HEK293 (cell line): ENCODE measurements at regions not wholly inside any gene's neighbourhood (a gene's known extent, or its start where the extent isn't known, plus 50 kb on each side); places are given as distances from the start of the nearest gene placed in this dataset.

Experiments used
- CTCF ChIA-PET: fragments of 350-600 bp; formaldehyde crosslinking; extraction: SDS; loops from one replicate; lab custom pipeline; 2021; ENCODE audit warnings: antibody characterized with exemption; lab: Yijun Ruan, JAX
- POLR2A ChIA-PET: fragments of 300-600 bp; formaldehyde crosslinking; extraction: SDS; loops from one replicate; lab custom pipeline; 2020; ENCODE audit warnings: antibody characterized with exemption, inconsistent platforms; lab: Yijun Ruan, JAX
- H3K27ac ChIP-seq: fragments of 200-500 bp; sonication (Bioruptor generic); 2 replicates; pipeline ENCODE4 v1.5.1; 2014; ENCODE audit warnings: low read depth, low read length, control low read depth, inconsistent platforms; ENCODE audit errors: extremely low read depth
- H3K36me3 ChIP-seq, 2 experiments: fragments of 200-500 bp in 1 of 2; sonication (Bioruptor generic) in 1 of 2; 1 replicate in 1 of 2; 2 replicates in 1 of 2; pipeline ENCODE4 v1.5.1; 2014 to 2017; ENCODE audit warnings: inconsistent platforms in 2 of 2, low read length in 2 of 2; ENCODE audit not compliant: control insufficient read depth in 2 of 2, insufficient read depth in 1 of 2
- H3K4me1 ChIP-seq: fragments of 200-500 bp; sonication (Bioruptor generic); 2 replicates; pipeline ENCODE4 v1.5.1; 2014; ENCODE audit warnings: mild to moderate bottlenecking, low read length, inconsistent platforms; ENCODE audit not compliant: control insufficient read depth, insufficient read depth
- H3K4me3 ChIP-seq: 2 replicates; pipeline ENCODE4 v1.5.1; 2011; ENCODE audit warnings: low read depth, mild to moderate bottlenecking, control low read depth, low read length, moderate library complexity
- H3K9me3 ChIP-seq: fragments of 200-500 bp; sonication (Bioruptor generic); 2 replicates; pipeline ENCODE4 v1.5.1; 2014; ENCODE audit warnings: low read depth, low read length, inconsistent platforms; ENCODE audit not compliant: control insufficient read depth, insufficient read depth
- BCL11B ChIP-seq: fragments of 450-650 bp; formaldehyde crosslinking; IDR thresholded peaks from 2 replicates; pipeline ENCODE4 v1.5.1; 2016; ENCODE audit warnings: low read depth, missing biosample characterization, missing genetic modification characterization
- HOXA7 ChIP-seq: sonication (generic); formaldehyde crosslinking; IDR thresholded peaks from 2 replicates; pipeline ENCODE4 v1.8.1; 2022; ENCODE audit warnings: missing genetic modification reagents, borderline replicate concordance
- MEIS1 ChIP-seq: sonication (generic); formaldehyde crosslinking; IDR thresholded peaks from 2 replicates; pipeline ENCODE4 v1.8.1; 2022; ENCODE audit warnings: missing genetic modification reagents, mild to moderate bottlenecking, borderline replicate concordance
- SALL2 ChIP-seq: fragments of 450-650 bp; formaldehyde crosslinking; IDR thresholded peaks from 2 replicates; pipeline ENCODE4 v1.5.0; 2017; ENCODE audit warnings: missing biosample characterization, mild to moderate bottlenecking, missing genetic modification characterization, borderline replicate concordance
- SCRT2 ChIP-seq: fragments of 450-650 bp; formaldehyde crosslinking; IDR thresholded peaks from 2 replicates; pipeline ENCODE4 v1.5.1; 2016; ENCODE audit warnings: missing biosample characterization, missing genetic modification characterization
- ZNF138 ChIP-seq: fragments of 450-650 bp; formaldehyde crosslinking; IDR thresholded peaks from 2 replicates; pipeline ENCODE4 v1.5.1; 2016; ENCODE audit warnings: missing biosample characterization, missing genetic modification characterization, borderline replicate concordance
- ZNF19 ChIP-seq: fragments of 450-650 bp; formaldehyde crosslinking; IDR thresholded peaks from 2 replicates; pipeline ENCODE4; 2016; ENCODE audit warnings: missing biosample characterization, missing genetic modification characterization, low read depth
- ZNF2 ChIP-seq: fragments of 450-650 bp; formaldehyde crosslinking; IDR thresholded peaks from 2 replicates; pipeline ENCODE4 v1.5.1; 2016; ENCODE audit warnings: missing biosample characterization, missing genetic modification characterization
- ZNF280C ChIP-seq: fragments of 450-650 bp; formaldehyde crosslinking; IDR thresholded peaks from 2 replicates; pipeline ENCODE4 v1.5.1; 2016; ENCODE audit warnings: missing biosample characterization, missing genetic modification characterization
- ZNF423 ChIP-seq: fragments of 450-650 bp; formaldehyde crosslinking; IDR thresholded peaks from 2 replicates; pipeline ENCODE4 v1.5.1; 2016; ENCODE audit warnings: missing biosample characterization, missing genetic modification characterization
- ZNF548 ChIP-seq: fragments of 450-650 bp; formaldehyde crosslinking; IDR thresholded peaks from 2 replicates; pipeline ENCODE4 v1.5.1; 2016; ENCODE audit warnings: missing biosample characterization, missing genetic modification characterization
- ZNF629 ChIP-seq: fragments of 450-650 bp; formaldehyde crosslinking; IDR thresholded peaks from 2 replicates; pipeline ENCODE4 v1.5.1; 2017; ENCODE audit warnings: missing biosample characterization, missing genetic modification characterization
- ZNF660 ChIP-seq: fragments of 450-650 bp; IDR thresholded peaks from 2 replicates; pipeline ENCODE4 v1.5.1; 2018; ENCODE audit warnings: missing biosample characterization, mild to moderate bottlenecking, missing genetic modification characterization
- ZNF791 ChIP-seq: fragments of 450-650 bp; formaldehyde crosslinking; IDR thresholded peaks from 2 replicates; pipeline ENCODE4 v1.5.1; 2016; ENCODE audit warnings: missing biosample characterization, missing genetic modification characterization
- TF ChIP-seq, protein P1 (sequence below): fragments of 450-650 bp; formaldehyde crosslinking; IDR thresholded peaks from 2 replicates; pipeline ENCODE4 v1.5.1; 2016; ENCODE audit warnings: missing biosample characterization, missing genetic modification characterization
- TF ChIP-seq, protein P2 (sequence below): fragments of 450-650 bp; formaldehyde crosslinking; IDR thresholded peaks from 2 replicates; pipeline ENCODE4 v1.5.1; 2017; ENCODE audit warnings: missing biosample characterization, missing genetic modification characterization
- TF ChIP-seq, protein P3 (sequence below): fragments of 450-650 bp; formaldehyde crosslinking; IDR thresholded peaks from 2 replicates; pipeline ENCODE4 v1.5.1; 2016; ENCODE audit warnings: missing biosample characterization, missing genetic modification characterization
- TF ChIP-seq, protein P4 (sequence below): fragments of 450-650 bp; formaldehyde crosslinking; IDR thresholded peaks from 2 replicates; pipeline ENCODE4 v1.5.1; 2016; ENCODE audit warnings: missing biosample characterization, missing genetic modification characterization
- TF ChIP-seq, protein P5 (sequence below): fragments of 450-650 bp; formaldehyde crosslinking; IDR thresholded peaks from 2 replicates; pipeline ENCODE4 v1.5.1; 2016; ENCODE audit warnings: missing biosample characterization, missing genetic modification characterization, low read depth

DNA sequence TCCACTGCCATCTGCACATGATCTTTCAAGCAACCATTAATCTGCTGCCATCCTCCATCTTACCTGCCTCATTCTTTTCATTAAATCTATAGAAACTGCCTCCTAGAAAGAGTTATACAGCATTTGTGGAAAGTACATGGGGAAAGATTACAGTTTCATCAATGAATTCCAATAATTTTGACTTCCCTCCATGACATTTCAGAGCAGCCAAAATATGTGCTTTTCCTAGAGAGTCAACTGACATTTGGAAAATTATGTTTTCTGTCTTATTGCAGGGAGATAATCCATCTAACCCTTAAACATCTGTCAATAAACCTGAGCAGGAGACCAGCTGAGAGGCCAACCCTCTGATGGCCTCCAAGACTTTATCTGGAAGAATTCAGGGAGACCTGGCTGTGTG is 147.0 kb upstream of the CDH5 start (continued):
- TF ChIP-seq, protein P1, sequence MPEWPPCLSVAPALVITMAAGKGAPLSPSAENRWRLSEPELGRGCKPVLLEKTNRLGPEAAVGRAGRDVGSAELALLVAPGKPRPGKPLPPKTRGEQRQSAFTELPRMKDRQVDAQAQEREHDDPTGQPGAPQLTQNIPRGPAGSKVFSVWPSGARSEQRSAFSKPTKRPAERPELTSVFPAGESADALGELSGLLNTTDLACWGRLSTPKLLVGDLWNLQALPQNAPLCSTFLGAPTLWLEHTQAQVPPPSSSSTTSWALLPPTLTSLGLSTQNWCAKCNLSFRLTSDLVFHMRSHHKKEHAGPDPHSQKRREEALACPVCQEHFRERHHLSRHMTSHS (tag by site-specific recombination): no peak
- TF ChIP-seq ZNF660: no peak
- no peak for TF ChIP-seq ZNF629 (tag by site-specific recombination)
- TF ChIP-seq, protein P2, sequence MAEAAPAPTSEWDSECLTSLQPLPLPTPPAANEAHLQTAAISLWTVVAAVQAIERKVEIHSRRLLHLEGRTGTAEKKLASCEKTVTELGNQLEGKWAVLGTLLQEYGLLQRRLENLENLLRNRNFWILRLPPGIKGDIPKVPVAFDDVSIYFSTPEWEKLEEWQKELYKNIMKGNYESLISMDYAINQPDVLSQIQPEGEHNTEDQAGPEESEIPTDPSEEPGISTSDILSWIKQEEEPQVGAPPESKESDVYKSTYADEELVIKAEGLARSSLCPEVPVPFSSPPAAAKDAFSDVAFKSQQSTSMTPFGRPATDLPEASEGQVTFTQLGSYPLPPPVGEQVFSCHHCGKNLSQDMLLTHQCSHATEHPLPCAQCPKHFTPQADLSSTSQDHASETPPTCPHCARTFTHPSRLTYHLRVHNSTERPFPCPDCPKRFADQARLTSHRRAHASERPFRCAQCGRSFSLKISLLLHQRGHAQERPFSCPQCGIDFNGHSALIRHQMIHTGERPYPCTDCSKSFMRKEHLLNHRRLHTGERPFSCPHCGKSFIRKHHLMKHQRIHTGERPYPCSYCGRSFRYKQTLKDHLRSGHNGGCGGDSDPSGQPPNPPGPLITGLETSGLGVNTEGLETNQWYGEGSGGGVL (tag by site-specific recombination): no peak
- TF ChIP-seq HOXA7 (CRISPR knock-in tag): no peak

DNA sequence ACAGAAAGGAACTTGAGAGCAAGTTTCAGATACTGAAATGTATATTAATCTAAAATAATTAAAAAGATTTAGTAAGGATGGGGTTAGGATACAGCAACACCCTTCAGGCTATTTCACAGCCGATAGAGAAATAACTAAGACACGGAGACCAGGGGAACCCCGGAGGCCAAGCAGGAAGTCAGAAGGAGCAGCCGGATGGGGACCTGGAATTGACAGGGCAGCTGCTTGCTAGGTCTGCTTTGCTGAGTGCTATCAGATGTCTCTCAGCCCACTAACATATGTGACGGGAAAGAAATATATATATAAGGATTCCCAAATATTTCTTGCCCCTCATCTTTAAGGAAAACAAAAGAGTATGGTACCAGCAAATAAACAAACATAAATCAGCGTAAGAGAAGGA is 154.1 kb upstream of the CDH5 start:
- TF ChIP-seq SCRT2 (tag by site-specific recombination): 0 out of 2 replicates have a peak, but pooled peaks have one; percentile 27
- TF ChIP-seq SALL2 (tag by site-specific recombination): no peak

GRCh38 chr16:66211651-66212050 is 154.8 kb upstream of the CDH5 start:
- TF ChIP-seq ZNF280C (tag by site-specific recombination) (no peak), ZNF138 (no peak), ZNF19 (tag by site-specific recombination) (no peak), ZNF2 (tag by site-specific recombination) (no peak), BCL11B (tag by site-specific recombination) (no peak), MEIS1 (no peak), HOXA7 (CRISPR knock-in tag) (no peak), ZNF548 (tag by site-specific recombination) (no peak), ZNF423 (tag by site-specific recombination) (no peak), ZNF791 (tag by site-specific recombination) (no peak)
- TF ChIP-seq, protein P2 (tag by site-specific recombination): no peak
- TF ChIP-seq, protein P3, sequence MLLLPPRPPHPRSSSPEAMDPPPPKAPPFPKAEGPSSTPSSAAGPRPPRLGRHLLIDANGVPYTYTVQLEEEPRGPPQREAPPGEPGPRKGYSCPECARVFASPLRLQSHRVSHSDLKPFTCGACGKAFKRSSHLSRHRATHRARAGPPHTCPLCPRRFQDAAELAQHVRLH: no peak
- TF ChIP-seq, protein P4, sequence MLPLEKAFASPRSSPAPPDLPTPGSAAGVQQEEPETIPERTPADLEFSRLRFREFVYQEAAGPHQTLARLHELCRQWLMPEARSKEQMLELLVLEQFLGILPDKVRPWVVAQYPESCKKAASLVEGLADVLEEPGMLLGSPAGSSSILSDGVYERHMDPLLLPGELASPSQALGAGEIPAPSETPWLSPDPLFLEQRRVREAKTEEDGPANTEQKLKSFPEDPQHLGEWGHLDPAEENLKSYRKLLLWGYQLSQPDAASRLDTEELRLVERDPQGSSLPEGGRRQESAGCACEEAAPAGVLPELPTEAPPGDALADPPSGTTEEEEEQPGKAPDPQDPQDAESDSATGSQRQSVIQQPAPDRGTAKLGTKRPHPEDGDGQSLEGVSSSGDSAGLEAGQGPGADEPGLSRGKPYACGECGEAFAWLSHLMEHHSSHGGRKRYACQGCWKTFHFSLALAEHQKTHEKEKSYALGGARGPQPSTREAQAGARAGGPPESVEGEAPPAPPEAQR: no peak
- TF ChIP-seq, protein P5, sequence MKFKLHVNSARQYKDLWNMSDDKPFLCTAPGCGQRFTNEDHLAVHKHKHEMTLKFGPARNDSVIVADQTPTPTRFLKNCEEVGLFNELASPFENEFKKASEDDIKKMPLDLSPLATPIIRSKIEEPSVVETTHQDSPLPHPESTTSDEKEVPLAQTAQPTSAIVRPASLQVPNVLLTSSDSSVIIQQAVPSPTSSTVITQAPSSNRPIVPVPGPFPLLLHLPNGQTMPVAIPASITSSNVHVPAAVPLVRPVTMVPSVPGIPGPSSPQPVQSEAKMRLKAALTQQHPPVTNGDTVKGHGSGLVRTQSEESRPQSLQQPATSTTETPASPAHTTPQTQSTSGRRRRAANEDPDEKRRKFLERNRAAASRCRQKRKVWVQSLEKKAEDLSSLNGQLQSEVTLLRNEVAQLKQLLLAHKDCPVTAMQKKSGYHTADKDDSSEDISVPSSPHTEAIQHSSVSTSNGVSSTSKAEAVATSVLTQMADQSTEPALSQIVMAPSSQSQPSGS (tag by site-specific recombination): no peak
- Histone ChIP-seq H3K27ac (no peak overlapping the region), H3K9me3 (no peaks in the 10 kb centered on the region), H3K4me1 (no peaks in the 10 kb centered on the region), H3K4me3 (no peak overlapping the region), H3K36me3 (no peaks in the 10 kb centered on the region)
- ChIA-PET CTCF (no interaction called here), POLR2A (no interaction called here)

More for the DNA sequence above, 154.1 kb upstream of the CDH5 start:
- Histone ChIP-seq H3K36me3 (no peaks in the 10 kb centered on the region), H3K4me1 (no peaks in the 10 kb centered on the region), H3K4me3 (no peak overlapping the region), H3K27ac (no peak overlapping the region), H3K9me3 (no peaks in the 10 kb centered on the region)
- POLR2A ChIA-PET: no interaction called here
- CTCF ChIA-PET: no interaction called here
